ENCODE measurements at regions not wholly inside any gene's neighbourhood (a gene's known extent, or its start where the extent isn't known, plus 50 kb on each side); places are given as distances from the start of the nearest gene placed in this dataset.

DNA sequence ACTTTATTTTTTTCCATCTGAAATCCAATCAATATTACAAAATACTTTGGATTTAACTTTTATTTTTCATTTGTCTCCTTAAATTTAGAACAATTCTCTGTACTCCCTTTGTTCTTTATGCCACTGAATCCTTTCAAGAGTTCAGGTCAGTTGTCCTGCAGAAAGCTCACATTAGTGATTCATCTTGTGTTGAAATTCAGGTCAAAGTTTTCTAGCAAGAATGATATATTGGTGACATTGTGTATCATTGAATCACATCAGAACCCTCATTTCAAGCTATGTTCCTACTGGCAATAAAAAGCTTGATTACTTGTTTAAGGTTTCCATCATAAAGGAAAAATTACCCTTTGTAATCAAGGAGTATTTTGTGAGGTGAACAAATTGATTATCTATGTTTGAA is 378.8 kb upstream of the STEAP1 start:
- no peak for TF ChIP-seq POLR2AphosphoS5 (IDR thresholded peaks at IDR 0.05)
- TF ChIP-seq, protein P1, sequence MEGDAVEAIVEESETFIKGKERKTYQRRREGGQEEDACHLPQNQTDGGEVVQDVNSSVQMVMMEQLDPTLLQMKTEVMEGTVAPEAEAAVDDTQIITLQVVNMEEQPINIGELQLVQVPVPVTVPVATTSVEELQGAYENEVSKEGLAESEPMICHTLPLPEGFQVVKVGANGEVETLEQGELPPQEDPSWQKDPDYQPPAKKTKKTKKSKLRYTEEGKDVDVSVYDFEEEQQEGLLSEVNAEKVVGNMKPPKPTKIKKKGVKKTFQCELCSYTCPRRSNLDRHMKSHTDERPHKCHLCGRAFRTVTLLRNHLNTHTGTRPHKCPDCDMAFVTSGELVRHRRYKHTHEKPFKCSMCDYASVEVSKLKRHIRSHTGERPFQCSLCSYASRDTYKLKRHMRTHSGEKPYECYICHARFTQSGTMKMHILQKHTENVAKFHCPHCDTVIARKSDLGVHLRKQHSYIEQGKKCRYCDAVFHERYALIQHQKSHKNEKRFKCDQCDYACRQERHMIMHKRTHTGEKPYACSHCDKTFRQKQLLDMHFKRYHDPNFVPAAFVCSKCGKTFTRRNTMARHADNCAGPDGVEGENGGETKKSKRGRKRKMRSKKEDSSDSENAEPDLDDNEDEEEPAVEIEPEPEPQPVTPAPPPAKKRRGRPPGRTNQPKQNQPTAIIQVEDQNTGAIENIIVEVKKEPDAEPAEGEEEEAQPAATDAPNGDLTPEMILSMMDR (IDR thresholded peaks at IDR 0.05) = no peak
- no peak for TF ChIP-seq EP300 (IDR thresholded peaks at IDR 0.05)
